ENCODE measurements at regions not wholly inside any gene's neighbourhood (a gene's known extent, or its start where the extent isn't known, plus 50 kb on each side); places are given as distances from the start of the nearest gene placed in this dataset.

DNA sequence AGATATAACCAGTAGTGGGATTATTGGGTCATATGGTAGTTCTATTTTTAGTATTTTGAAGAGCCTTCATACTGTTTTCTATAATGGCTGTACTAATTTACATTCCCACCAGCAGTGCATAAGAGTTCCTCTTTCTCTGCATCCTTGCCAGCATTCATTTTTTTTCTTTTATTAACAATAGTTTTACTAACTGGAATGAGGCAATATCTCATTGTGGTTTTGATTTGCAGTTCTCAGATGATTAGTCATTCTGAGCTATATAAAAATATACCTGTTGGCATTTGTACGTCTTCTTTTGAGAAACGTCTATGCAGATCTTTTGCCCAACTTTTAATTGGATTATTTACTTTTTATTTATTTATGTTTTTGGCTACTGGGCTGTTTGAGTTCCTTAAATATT is 1579.3 kb upstream of the CDH6 start:
- Histone ChIP-seq H3K27ac (no peak overlapping the region), H3K9me3 (no peaks in the 10 kb centered on the region), H3K4me1 (no peaks in the 10 kb centered on the region), H3K36me3 (no peaks in the 10 kb centered on the region), H3K4me3 (no peak overlapping the region), H3K27me3 (no peaks in the 10 kb centered on the region)
- DNase-seq = no peak
- no peak for TF ChIP-seq POLR2A (IDR thresholded peaks at IDR 0.05)
- no peak for TF ChIP-seq CTCF (IDR thresholded peaks at IDR 0.05)

GRCh38 chr5:29588236-29588635 is 1605.2 kb upstream of the CDH6 start:
- Histone ChIP-seq H3K4me1 (no peaks in the 10 kb centered on the region), H3K27ac (no peak overlapping the region), H3K9me3 (no peaks in the 10 kb centered on the region), H3K36me3 (no peaks in the 10 kb centered on the region), H3K27me3 (no peaks in the 10 kb centered on the region), H3K4me3 (no peak overlapping the region)
- TF ChIP-seq POLR2A (IDR thresholded peaks at IDR 0.05) = no peak
- DNase-seq = no peak

DNA sequence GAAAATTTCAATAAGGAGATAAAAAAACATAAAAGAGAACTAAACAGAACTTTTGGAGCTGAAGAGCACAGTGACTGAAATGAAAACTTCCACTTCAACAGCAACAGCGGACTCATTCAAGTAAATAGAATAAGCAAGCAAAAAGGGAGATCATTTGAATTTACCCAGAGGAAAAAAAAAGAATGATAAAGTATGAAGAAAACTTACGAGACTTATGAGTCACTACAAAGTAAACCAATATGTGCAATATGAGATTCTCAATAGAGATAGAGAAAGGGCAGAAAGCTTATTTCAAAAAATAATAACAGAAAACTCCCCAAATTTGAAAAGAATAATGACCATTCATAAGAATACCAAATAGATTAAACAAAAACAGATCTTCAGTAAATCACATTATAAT is 1605.7 kb upstream of the CDH6 start:
- Histone ChIP-seq H3K4me3 (no peak overlapping the region), H3K4me1 (no peaks in the 10 kb centered on the region), H3K9me3 (no peaks in the 10 kb centered on the region), H3K27ac (no peak overlapping the region), H3K36me3 (no peaks in the 10 kb centered on the region), H3K27me3 (no peaks in the 10 kb centered on the region)
- DNase-seq = no peak
- no peak for TF ChIP-seq POLR2A (IDR thresholded peaks at IDR 0.05)
- no peak for TF ChIP-seq CTCF (IDR thresholded peaks at IDR 0.05)

DNA sequence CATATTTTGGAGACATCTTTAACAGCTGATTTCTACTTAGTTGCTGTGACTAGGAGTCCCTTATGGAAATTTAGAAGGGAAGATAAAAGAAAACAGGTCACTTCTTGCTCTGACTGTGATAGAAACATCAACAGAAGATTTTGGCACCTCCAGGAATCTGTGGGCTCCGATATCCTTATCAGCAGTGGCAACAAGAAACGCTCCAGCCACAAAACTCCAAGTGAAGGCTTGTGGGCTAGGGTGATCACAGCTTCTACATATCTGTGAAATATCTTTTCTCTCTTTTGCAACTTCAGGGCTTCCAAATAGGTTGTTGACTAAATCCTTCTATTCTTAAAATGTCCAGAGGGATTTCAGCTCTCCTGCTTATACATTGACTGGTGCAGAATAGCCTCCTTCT is 1625.5 kb upstream of the CDH6 start:
- TF ChIP-seq CTCF (IDR thresholded peaks at IDR 0.05) (no peak), POLR2A (IDR thresholded peaks at IDR 0.05) (no peak)
- Histone ChIP-seq H3K36me3 (no peaks in the 10 kb centered on the region), H3K27me3 (no peaks in the 10 kb centered on the region)

DNA sequence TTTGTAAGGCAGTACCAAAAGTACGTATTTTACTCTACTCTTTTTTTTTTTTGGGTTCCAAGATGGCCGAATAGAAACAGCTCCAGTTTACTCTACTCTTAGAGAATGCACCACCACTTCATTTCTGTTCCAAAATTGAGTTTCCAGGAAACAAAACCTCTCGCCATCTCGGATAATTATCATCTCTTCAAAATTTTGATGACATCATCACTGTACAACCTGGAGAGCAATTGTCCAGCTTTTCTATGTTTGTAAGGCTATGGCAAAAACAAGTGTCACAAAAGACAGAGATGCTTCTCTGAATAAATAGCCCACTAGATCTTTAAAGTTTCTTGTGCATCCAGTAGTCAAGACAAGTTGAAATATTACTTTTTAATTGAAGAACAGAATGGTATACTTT is 1631.9 kb upstream of the CDH6 start:
- Histone ChIP-seq H3K27ac (no peak overlapping the region), H3K4me3 (no peak overlapping the region), H3K27me3 (no peaks in the 10 kb centered on the region), H3K4me1 (no peaks in the 10 kb centered on the region), H3K36me3 (no peaks in the 10 kb centered on the region), H3K9me3 (peaks cover 0 to 12% (median 0%) of the 10 kb centered on the region in 4 donors)
- no peak for DNase-seq
- TF ChIP-seq CTCF (IDR thresholded peaks at IDR 0.05) = no peak

More for the DNA sequence above, 1625.5 kb upstream of the CDH6 start:
- Histone ChIP-seq H3K4me1 (no peaks in the 10 kb centered on the region), H3K27ac (no peak overlapping the region), H3K4me3 (no peak overlapping the region), H3K9me3 (peaks cover 0 to 4% (median 0%) of the 10 kb centered on the region in 4 donors)
- DNase-seq = no peak

- Histone ChIP-seq H3K4me3 (no peak overlapping the region), H3K36me3 (no peaks in the 10 kb centered on the region), H3K9me3 (peaks cover 0 to 7% (median 0%) of the 10 kb centered on the region in 4 donors), H3K4me1 (no peaks in the 10 kb centered on the region), H3K27ac (no peak overlapping the region), H3K27me3 (no peaks in the 10 kb centered on the region)
- no peak for DNase-seq
- TF ChIP-seq POLR2A (IDR thresholded peaks at IDR 0.05) (no peak), CTCF (IDR thresholded peaks at IDR 0.05) (no peak)
Measured at GRCh38 chr5:29550523-29550922, 1643.0 kb upstream of the CDH6 start.

Data from Peyer's patch (tissue), 4 donors.